ENCODE measurements at regions not wholly inside any gene's neighbourhood (a gene's known extent, or its start where the extent isn't known, plus 50 kb on each side); places are given as distances from the start of the nearest gene placed in this dataset.

GRCh38 chr16:85562093-85562786 is 50.9 kb upstream of the GSE1 start:
- TF ChIP-seq, protein P1, sequence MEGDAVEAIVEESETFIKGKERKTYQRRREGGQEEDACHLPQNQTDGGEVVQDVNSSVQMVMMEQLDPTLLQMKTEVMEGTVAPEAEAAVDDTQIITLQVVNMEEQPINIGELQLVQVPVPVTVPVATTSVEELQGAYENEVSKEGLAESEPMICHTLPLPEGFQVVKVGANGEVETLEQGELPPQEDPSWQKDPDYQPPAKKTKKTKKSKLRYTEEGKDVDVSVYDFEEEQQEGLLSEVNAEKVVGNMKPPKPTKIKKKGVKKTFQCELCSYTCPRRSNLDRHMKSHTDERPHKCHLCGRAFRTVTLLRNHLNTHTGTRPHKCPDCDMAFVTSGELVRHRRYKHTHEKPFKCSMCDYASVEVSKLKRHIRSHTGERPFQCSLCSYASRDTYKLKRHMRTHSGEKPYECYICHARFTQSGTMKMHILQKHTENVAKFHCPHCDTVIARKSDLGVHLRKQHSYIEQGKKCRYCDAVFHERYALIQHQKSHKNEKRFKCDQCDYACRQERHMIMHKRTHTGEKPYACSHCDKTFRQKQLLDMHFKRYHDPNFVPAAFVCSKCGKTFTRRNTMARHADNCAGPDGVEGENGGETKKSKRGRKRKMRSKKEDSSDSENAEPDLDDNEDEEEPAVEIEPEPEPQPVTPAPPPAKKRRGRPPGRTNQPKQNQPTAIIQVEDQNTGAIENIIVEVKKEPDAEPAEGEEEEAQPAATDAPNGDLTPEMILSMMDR (IDR thresholded peaks at IDR 0.05; ENCODE audit: low read depth, low read length): no peak
- no peak for TF ChIP-seq EZH2phosphoT487 (IDR thresholded peaks at IDR 0.05; ENCODE audit: low read depth)
